ENCODE measurements at regions not wholly inside any gene's neighbourhood (a gene's known extent, or its start where the extent isn't known, plus 50 kb on each side); places are given as distances from the start of the nearest gene placed in this dataset.
"Not testable (repeated sequence)": the region's sequence is repeated elsewhere in the genome, so short reads cannot be mapped to it uniquely, and the experiment has no call there.

- intact Hi-C loops (cut with DNase I) = no loop called here
- no peak for TF ChIP-seq CTCF (IDR thresholded peaks at IDR 0.05)
Observed at GRCh38 chr1:30101487-30102227, 621.7 kb downstream of the MATN1 start.

GRCh38 chr1:30101016-30101415 lies 622.4 kb downstream of the MATN1 start:
- Histone ChIP-seq H3K4me1 (no peaks in the 10 kb centered on the region), H3K9me3 (no peaks in the 10 kb centered on the region), H3K27ac (no peak overlapping the region), H3K27me3 (no peaks in the 10 kb centered on the region), H3K36me3 (no peaks in the 10 kb centered on the region), H3K4me3 (no peak overlapping the region)
- TF ChIP-seq CTCF (IDR thresholded peaks at IDR 0.05) = no peak
- no peak for DNase-seq (ENCODE audit: low spot score in 2 of 2)
- intact Hi-C loops (cut with DNase I) = no loop called here

More at GRCh38 chr1:30101487-30102227, 621.7 kb downstream of the MATN1 start:
- H3K27me3 ChIP-seq = no peaks in the 10 kb centered on the region
- H3K4me3 ChIP-seq = no peak overlapping the region
- no peaks in the 10 kb centered on the region for H3K9me3 ChIP-seq
- DNase-seq (ENCODE audit: low spot score in 2 of 2) = no peak
- no peaks in the 10 kb centered on the region for H3K4me1 ChIP-seq
- H3K27ac ChIP-seq = no peak overlapping the region
- H3K36me3 ChIP-seq = no peaks in the 10 kb centered on the region

GRCh38 chr1:30100524-30100862 lies 622.9 kb downstream of the MATN1 start:
- Histone ChIP-seq H3K4me1 (no peaks in the 10 kb centered on the region), H3K4me3 (no peak overlapping the region), H3K27ac (no peak overlapping the region), H3K27me3 (no peaks in the 10 kb centered on the region), H3K36me3 (no peaks in the 10 kb centered on the region), H3K9me3 (no peaks in the 10 kb centered on the region)
- no peak for TF ChIP-seq CTCF (IDR thresholded peaks at IDR 0.05)
- DNase-seq (ENCODE audit: low spot score in 2 of 2) = no peak
- intact Hi-C loops (cut with DNase I) = no loop called here

- Histone ChIP-seq H3K36me3 (no peaks in the 10 kb centered on the region), H3K27me3 (no peaks in the 10 kb centered on the region), H3K4me3 (no peak overlapping the region), H3K4me1 (no peaks in the 10 kb centered on the region), H3K27ac (no peak overlapping the region), H3K9me3 (no peaks in the 10 kb centered on the region)
- no peak for DNase-seq (ENCODE audit: low spot score in 2 of 2)
- intact Hi-C loops (cut with DNase I) = no loop called here
- TF ChIP-seq CTCF (IDR thresholded peaks at IDR 0.05) = no peak
Observed at GRCh38 chr1:30099587-30100523, 623.5 kb downstream of the MATN1 start.

GRCh38 chr1:30097851-30098250 lies 625.5 kb downstream of the MATN1 start:
- intact Hi-C loops (cut with DNase I); DNase-seq (ENCODE audit: low spot score in 2 of 2); H3K9me3 ChIP-seq; H3K4me1 ChIP-seq; H3K27me3 ChIP-seq; H3K4me3 ChIP-seq; H3K36me3 ChIP-seq; H3K27ac ChIP-seq: not testable (repeated sequence)

GRCh38 chr1:30095451-30096025 lies 627.8 kb downstream of the MATN1 start:
- no peak for TF ChIP-seq CTCF (IDR thresholded peaks at IDR 0.05)
- intact Hi-C loops (cut with DNase I) = no loop called here
- Histone ChIP-seq H3K4me3 (no peak overlapping the region), H3K9me3 (peaks cover 17 to 21% of the 10 kb centered on the region in 2 donors), H3K27ac (no peak overlapping the region), H3K27me3 (no peaks in the 10 kb centered on the region), H3K4me1 (no peaks in the 10 kb centered on the region), H3K36me3 (no peaks in the 10 kb centered on the region)
- no peak for DNase-seq (ENCODE audit: low spot score in 2 of 2)
